ENCODE measurements at regions not wholly inside any gene's neighbourhood (a gene's known extent, or its start where the extent isn't known, plus 50 kb on each side); places are given as distances from the start of the nearest gene placed in this dataset.

GRCh38 chr9:16184964-16185646 lies 632.3 kb downstream of the CCDC171 start:
- TF ChIP-seq ATF3 (CRISPR knock-in tag; conservative IDR thresholded peaks at IDR 0.05) (no peak), ELF4 (CRISPR knock-in tag; IDR thresholded peaks at IDR 0.05; ENCODE audit: low read depth) (no peak), ESRRA (CRISPR knock-in tag; IDR thresholded peaks at IDR 0.05; ENCODE audit: borderline replicate concordance) (no peak), NR1H2 (CRISPR knock-in tag; IDR thresholded peaks at IDR 0.05) (no peak), STAT6 (CRISPR knock-in tag; conservative IDR thresholded peaks at IDR 0.05; ENCODE audit: low read depth) (no peak), MAX (CRISPR knock-in tag; IDR thresholded peaks at IDR 0.05) (no peak)
